Endothelial cell of umbilical vein (primary cell): ENCODE measurements at regions not wholly inside any gene's neighbourhood (a gene's known extent, or its start where the extent isn't known, plus 50 kb on each side); places are given as distances from the start of the nearest gene placed in this dataset.

ENCODE experiments used
- BruUV-seq: library from RNA; stranded (reverse); fragments of 400-500 nt; replicated peaks from 2 replicates; lab custom pipeline; 2021; lab: Mats Ljungman, UMichigan
- CTCF ChIA-PET: fragments of 300-600, 350-600 bp; sonication (Branson Sonifier 250); formaldehyde crosslinking; loops from one replicate; lab custom pipeline; 2021; ENCODE audit warnings: antibody characterized with exemption, inconsistent platforms; lab: Charles Lee
- POLR2A ChIA-PET: fragments of 300-600, 350-600 bp; sonication (Branson Sonifier 250); formaldehyde crosslinking; loops from one replicate; lab custom pipeline; 2021; ENCODE audit warnings: antibody characterized with exemption, inconsistent platforms; lab: Charles Lee
- DNase-seq: peaks from one replicate; pipeline ENCODE4 v3.0.0-alpha.2; 2011; ENCODE audit warnings: low read depth, low spot score
- FAIRE-seq: peaks from 2 replicates; lab custom pipeline; 2011; peaks lifted over from hg19 to GRCh38; lab: Jason Lieb, UNC
- H2AFZ ChIP-seq: 2 replicates; pipeline ENCODE4 v1.6.0; 2012; ENCODE audit warnings: low read depth, low read length, control low read depth, inconsistent platforms
- H3K27ac ChIP-seq: 2 replicates; pipeline ENCODE4 v1.5.1; 2011; ENCODE audit warnings: low read depth, mild to moderate bottlenecking, control low read depth, low read length, moderate library complexity; ENCODE audit not compliant: insufficient read depth
- H3K27me3 ChIP-seq, 2 experiments: 2 replicates each; pipeline versions ENCODE4 v1.6.0 to v1.6.1; 2011; ENCODE audit warnings: low read length in 2 of 2, mixed read lengths in 1 of 2; ENCODE audit not compliant: control insufficient read depth in 2 of 2, insufficient read depth in 2 of 2
- H3K36me3 ChIP-seq, 2 experiments: 2 replicates in 1 of 2; 3 replicates in 1 of 2; pipeline ENCODE4 v1.5.1; 2011; ENCODE audit warnings: low read length in 2 of 2, mild to moderate bottlenecking in 1 of 2, moderate library complexity in 1 of 2; ENCODE audit not compliant: control insufficient read depth in 2 of 2, insufficient read depth in 2 of 2; ENCODE audit errors: extremely low read depth in 1 of 2
- H3K4me1 ChIP-seq: 3 replicates; pipeline ENCODE4 v1.5.1; 2011; ENCODE audit warnings: mild to moderate bottlenecking, low read length; ENCODE audit not compliant: control insufficient read depth, insufficient read depth; ENCODE audit errors: extremely low read depth
- H3K4me2 ChIP-seq: 2 replicates; pipeline ENCODE4 v1.6.1; 2011; ENCODE audit warnings: low read length, control low read depth, mixed read lengths; ENCODE audit not compliant: insufficient read depth
- H3K4me3 ChIP-seq, 3 experiments: fragments of 200-600 bp in 1 of 3; sonication (generic), shearing (Covaris generic) in 1 of 3; replicated peaks in 1 of 3; 2 replicates each; pipeline ENCODE4 v1.5.1; 2011 to 2016; ENCODE audit warnings: control low read depth in 3 of 3, low read length in 3 of 3, mild to moderate bottlenecking in 2 of 3, inconsistent platforms in 1 of 3, low read depth in 1 of 3, moderate library complexity in 1 of 3; ENCODE audit not compliant: insufficient read depth in 1 of 3
- H3K79me2 ChIP-seq: 2 replicates; pipeline ENCODE4 v1.6.0; 2012; ENCODE audit warnings: low read length, inconsistent platforms; ENCODE audit not compliant: control insufficient read depth, insufficient read depth
- H3K9ac ChIP-seq: replicated peaks from 2 replicates; pipeline ENCODE3; 2011; ENCODE audit warnings: low read length, control low read depth; ENCODE audit not compliant: insufficient read depth; ENCODE audit errors: extremely low read depth
- H3K9me1 ChIP-seq: replicated peaks from 3 replicates; pipeline ENCODE4 v1.6.0; 2011; ENCODE audit warnings: mild to moderate bottlenecking, low read length; ENCODE audit not compliant: control insufficient read depth, insufficient read depth; ENCODE audit errors: extremely low read depth
- H3K9me3 ChIP-seq: replicated peaks from 2 replicates; pipeline ENCODE4 v1.5.1; 2012; ENCODE audit warnings: low read length, inconsistent platforms; ENCODE audit not compliant: control insufficient read depth, insufficient read depth
- H4K20me1 ChIP-seq: replicated peaks from 2 replicates; pipeline ENCODE3; 2011; ENCODE audit warnings: mild to moderate bottlenecking, low read length; ENCODE audit not compliant: control insufficient read depth, insufficient read depth; ENCODE audit errors: extremely low read depth
- EZH2 ChIP-seq: IDR thresholded peaks from 2 replicates; pipeline ENCODE4 v1.6.1; 2012; ENCODE audit warnings: borderline replicate concordance, low read depth, mild to moderate bottlenecking, moderate library complexity, low read length, inconsistent platforms; ENCODE audit not compliant: severe bottlenecking
- FOS ChIP-seq: IDR thresholded peaks from 2 replicates; pipeline ENCODE4 v1.6.1; 2011; ENCODE audit warnings: mild to moderate bottlenecking, low read length, moderate library complexity, borderline replicate concordance; ENCODE audit not compliant: insufficient read depth
- GATA2 ChIP-seq: IDR thresholded peaks from 2 replicates; pipeline ENCODE4 v1.7.0; 2011; ENCODE audit warnings: low read depth, mild to moderate bottlenecking, moderate library complexity, mixed read lengths, low read length; ENCODE audit not compliant: insufficient read length, insufficient read depth
- JUN ChIP-seq: IDR thresholded peaks from 2 replicates; pipeline ENCODE4 v1.6.1; 2011; ENCODE audit warnings: borderline replicate concordance, low read depth; ENCODE audit not compliant: insufficient read length, insufficient read depth
- MYC ChIP-seq: IDR thresholded peaks from one replicate; pipeline ENCODE4 v1.6.1; 2011; ENCODE audit warnings: mild to moderate bottlenecking, low read depth, low read length
- POLR2A ChIP-seq: IDR thresholded peaks from 2 replicates; pipeline ENCODE4 v1.6.1; 2012; ENCODE audit warnings: low read depth, mild to moderate bottlenecking, control low read depth, low read length
- POLR2AphosphoS5 ChIP-seq: IDR thresholded peaks from 2 replicates; pipeline ENCODE4 v1.6.1; 2012; ENCODE audit warnings: low read depth, mild to moderate bottlenecking, control low read depth, low read length, moderate library complexity; ENCODE audit not compliant: insufficient read depth
- dilution Hi-C: fragments of 300-500 bp; cut with MboI; formaldehyde crosslinking; loops from one replicate; pipeline ENCODE4 v1.15.0; 2019; ENCODE audit warnings: low sequenced_read_pairs; ENCODE audit not compliant: extremely low pct_ligation_motif_present
- intact Hi-C: fragments of 100-400 bp; cut with micrococcal nuclease; formaldehyde crosslinking; loops from one replicate; pipeline ENCODE4 v1.10.0; 2022
- TF ChIP-seq, protein P1 (sequence below): IDR thresholded peaks from 2 replicates; pipeline ENCODE4 v1.6.1; 2011; ENCODE audit not compliant: insufficient read depth, insufficient read length
- TF ChIP-seq, protein P2 (sequence below), 2 donors: IDR thresholded peaks; 1 replicate in 1 of 2; 2 replicates in 1 of 2; pipeline ENCODE4 v1.5.1; 2011; ENCODE audit warnings: low read length in 2 of 2, mild to moderate bottlenecking in 2 of 2, moderate library complexity in 2 of 2, control low read depth in 1 of 2, inconsistent platforms in 1 of 2, low read depth in 1 of 2; ENCODE audit not compliant: insufficient read depth in 1 of 2; ENCODE audit errors: extremely low read depth in 1 of 2

DNA sequence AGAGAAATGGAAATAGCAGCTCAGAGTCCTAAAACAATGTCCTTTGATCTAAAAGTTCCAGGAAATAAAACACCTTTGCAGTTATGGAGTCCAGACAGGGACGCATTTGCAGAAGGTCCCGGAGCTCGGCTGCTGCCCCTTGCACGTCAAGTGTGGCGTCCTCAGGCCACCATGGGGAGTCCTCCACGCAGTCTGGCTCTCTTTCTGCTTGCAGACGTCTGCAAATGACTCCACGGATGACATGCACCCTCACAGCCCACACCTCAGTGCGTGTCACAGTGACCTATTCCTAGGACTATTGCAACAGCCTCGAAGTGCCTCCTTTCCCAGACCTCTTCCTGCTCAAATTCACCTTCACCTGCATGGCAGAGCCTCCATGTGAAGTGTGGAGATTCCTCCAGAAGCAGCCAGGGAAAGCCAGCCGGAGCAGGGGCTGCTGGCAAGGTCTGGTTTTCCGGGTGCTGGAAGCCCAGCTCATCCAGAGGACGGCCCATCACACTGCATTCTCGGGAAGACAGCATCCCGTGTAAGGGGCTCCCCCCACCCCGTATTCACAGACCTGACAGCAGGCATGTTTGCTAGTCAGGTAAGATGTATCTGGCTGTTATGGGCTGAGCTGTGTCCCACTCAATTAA lies 137.7 kb downstream of the ASB1 start:
- dilution Hi-C loops, result no loop called here
- H3K79me2 ChIP-seq, result no peaks in the 10 kb centered on the region
- H3K27ac ChIP-seq, result no peak overlapping the region
- no peaks in the 10 kb centered on the region for H4K20me1 ChIP-seq
- H3K9ac ChIP-seq, result no peak overlapping the region
- no peaks in the 10 kb centered on the region for H3K4me1 ChIP-seq
- H2AFZ ChIP-seq, result no peak overlapping the region
- no peak overlapping the region for H3K4me2 ChIP-seq
- H3K27me3 ChIP-seq, result no peaks in the 10 kb centered on the region
- CTCF ChIA-PET, result no interaction called here
- no peaks in the 10 kb centered on the region for H3K9me1 ChIP-seq
- TF ChIP-seq POLR2AphosphoS5 (no peak), EZH2 (no peak), FOS (no peak), POLR2A (no peak), MYC (no peak), GATA2 (no peak), JUN (no peak)
- TF ChIP-seq, protein P1, sequence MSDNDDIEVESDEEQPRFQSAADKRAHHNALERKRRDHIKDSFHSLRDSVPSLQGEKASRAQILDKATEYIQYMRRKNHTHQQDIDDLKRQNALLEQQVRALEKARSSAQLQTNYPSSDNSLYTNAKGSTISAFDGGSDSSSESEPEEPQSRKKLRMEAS, result no peak
- TF ChIP-seq, protein P2, sequence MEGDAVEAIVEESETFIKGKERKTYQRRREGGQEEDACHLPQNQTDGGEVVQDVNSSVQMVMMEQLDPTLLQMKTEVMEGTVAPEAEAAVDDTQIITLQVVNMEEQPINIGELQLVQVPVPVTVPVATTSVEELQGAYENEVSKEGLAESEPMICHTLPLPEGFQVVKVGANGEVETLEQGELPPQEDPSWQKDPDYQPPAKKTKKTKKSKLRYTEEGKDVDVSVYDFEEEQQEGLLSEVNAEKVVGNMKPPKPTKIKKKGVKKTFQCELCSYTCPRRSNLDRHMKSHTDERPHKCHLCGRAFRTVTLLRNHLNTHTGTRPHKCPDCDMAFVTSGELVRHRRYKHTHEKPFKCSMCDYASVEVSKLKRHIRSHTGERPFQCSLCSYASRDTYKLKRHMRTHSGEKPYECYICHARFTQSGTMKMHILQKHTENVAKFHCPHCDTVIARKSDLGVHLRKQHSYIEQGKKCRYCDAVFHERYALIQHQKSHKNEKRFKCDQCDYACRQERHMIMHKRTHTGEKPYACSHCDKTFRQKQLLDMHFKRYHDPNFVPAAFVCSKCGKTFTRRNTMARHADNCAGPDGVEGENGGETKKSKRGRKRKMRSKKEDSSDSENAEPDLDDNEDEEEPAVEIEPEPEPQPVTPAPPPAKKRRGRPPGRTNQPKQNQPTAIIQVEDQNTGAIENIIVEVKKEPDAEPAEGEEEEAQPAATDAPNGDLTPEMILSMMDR (IDR thresholded peaks at IDR 0.05; ENCODE audit: extremely low read depth in 1 of 2, insufficient read depth in 1 of 2, low read depth in 1 of 2, low read length in 2 of 2), result no peak
- intact Hi-C loops, result no loop called here
- POLR2A ChIA-PET, result no interaction called here
- BruUV-seq, result no TSS peak
- no peaks in the 10 kb centered on the region for H3K9me3 ChIP-seq
- H3K36me3 ChIP-seq, result no peaks in the 10 kb centered on the region
- no peak overlapping the region for H3K4me3 ChIP-seq
- FAIRE-seq (no peak), DNase-seq (no peak)
